ENCODE measurements at regions not wholly inside any gene's neighbourhood (a gene's known extent, or its start where the extent isn't known, plus 50 kb on each side); places are given as distances from the start of the nearest gene placed in this dataset.
"Not testable (repeated sequence)": the region's sequence is repeated elsewhere in the genome, so short reads cannot be mapped to it uniquely, and the experiment has no call there.

- no peak for DNase-seq (ENCODE audit: low read depth in 2 of 2)
- H3K4me3 ChIP-seq (replicated peaks in 1 of 2; ENCODE audit: low read depth in 2 of 2, low read length in 2 of 2): no peak overlapping the region
- no peak for TF ChIP-seq CTCF (IDR thresholded peaks at IDR 0.05; ENCODE audit: low read depth, low read length)
These were observed 156.1 kb upstream of the TRIB2 start for GRCh38 chr2:12560618-12561017.

GRCh38 chr2:12567411-12567810 lies 149.3 kb upstream of the TRIB2 start:
- TF ChIP-seq CTCF (IDR thresholded peaks at IDR 0.05; ENCODE audit: low read depth, low read length): no peak
- H3K4me3 ChIP-seq (replicated peaks in 1 of 2; ENCODE audit: low read depth in 2 of 2, low read length in 2 of 2): no peak overlapping the region
- DNase-seq (ENCODE audit: low read depth in 2 of 2): no peak

- DNase-seq (ENCODE audit: low read depth in 2 of 2); H3K4me3 ChIP-seq (replicated peaks in 1 of 2; ENCODE audit: low read depth in 2 of 2, low read length in 2 of 2): not testable (repeated sequence)
These were observed 147.2 kb upstream of the TRIB2 start for GRCh38 chr2:12569510-12569909.

GRCh38 chr2:12569929-12570328 lies 146.8 kb upstream of the TRIB2 start:
- H3K4me3 ChIP-seq (replicated peaks in 1 of 2; ENCODE audit: low read depth in 2 of 2, low read length in 2 of 2); DNase-seq (ENCODE audit: low read depth in 2 of 2): not testable (repeated sequence)

- DNase-seq (ENCODE audit: low read depth in 2 of 2): no peak
- H3K4me3 ChIP-seq (replicated peaks in 1 of 2; ENCODE audit: low read depth in 2 of 2, low read length in 2 of 2): no peak overlapping the region
- TF ChIP-seq CTCF (IDR thresholded peaks at IDR 0.05; ENCODE audit: low read depth, low read length): no peak
These were observed 139.6 kb upstream of the TRIB2 start for GRCh38 chr2:12577091-12577490.

GRCh38 chr2:12577567-12578253 lies 139.0 kb upstream of the TRIB2 start:
- no peak for DNase-seq (ENCODE audit: low read depth in 2 of 2)
- TF ChIP-seq CTCF (IDR thresholded peaks at IDR 0.05; ENCODE audit: low read depth, low read length): no peak
- no peak overlapping the region for H3K4me3 ChIP-seq (replicated peaks in 1 of 2; ENCODE audit: low read depth in 2 of 2, low read length in 2 of 2)

GRCh38 chr2:12579018-12579417 lies 137.7 kb upstream of the TRIB2 start:
- TF ChIP-seq CTCF (IDR thresholded peaks at IDR 0.05; ENCODE audit: low read depth, low read length): no peak
- H3K4me3 ChIP-seq (replicated peaks in 1 of 2; ENCODE audit: low read depth in 2 of 2, low read length in 2 of 2): no peak overlapping the region
- DNase-seq (ENCODE audit: low read depth in 2 of 2): no peak

- no peak overlapping the region for H3K4me3 ChIP-seq (replicated peaks in 1 of 2; ENCODE audit: low read depth in 2 of 2, low read length in 2 of 2)
- TF ChIP-seq CTCF (IDR thresholded peaks at IDR 0.05; ENCODE audit: low read depth, low read length): no peak
- no peak for DNase-seq (ENCODE audit: low read depth in 2 of 2)
These were observed 132.4 kb upstream of the TRIB2 start for GRCh38 chr2:12584338-12584737.

All from cardiac fibroblast (primary cell).